GM12873 (cell line): ENCODE measurements at regions not wholly inside any gene's neighbourhood (a gene's known extent, or its start where the extent isn't known, plus 50 kb on each side); places are given as distances from the start of the nearest gene placed in this dataset.

ENCODE experiments used
- TF ChIP-seq, protein P1 (sequence below): IDR thresholded peaks from 2 replicates; pipeline ENCODE4 v1.5.1; 2012; ENCODE audit warnings: low read depth, mild to moderate bottlenecking, moderate library complexity, low read length, control low read depth; ENCODE audit not compliant: insufficient read depth; ENCODE audit errors: missing control alignments

- TF ChIP-seq, protein P1, sequence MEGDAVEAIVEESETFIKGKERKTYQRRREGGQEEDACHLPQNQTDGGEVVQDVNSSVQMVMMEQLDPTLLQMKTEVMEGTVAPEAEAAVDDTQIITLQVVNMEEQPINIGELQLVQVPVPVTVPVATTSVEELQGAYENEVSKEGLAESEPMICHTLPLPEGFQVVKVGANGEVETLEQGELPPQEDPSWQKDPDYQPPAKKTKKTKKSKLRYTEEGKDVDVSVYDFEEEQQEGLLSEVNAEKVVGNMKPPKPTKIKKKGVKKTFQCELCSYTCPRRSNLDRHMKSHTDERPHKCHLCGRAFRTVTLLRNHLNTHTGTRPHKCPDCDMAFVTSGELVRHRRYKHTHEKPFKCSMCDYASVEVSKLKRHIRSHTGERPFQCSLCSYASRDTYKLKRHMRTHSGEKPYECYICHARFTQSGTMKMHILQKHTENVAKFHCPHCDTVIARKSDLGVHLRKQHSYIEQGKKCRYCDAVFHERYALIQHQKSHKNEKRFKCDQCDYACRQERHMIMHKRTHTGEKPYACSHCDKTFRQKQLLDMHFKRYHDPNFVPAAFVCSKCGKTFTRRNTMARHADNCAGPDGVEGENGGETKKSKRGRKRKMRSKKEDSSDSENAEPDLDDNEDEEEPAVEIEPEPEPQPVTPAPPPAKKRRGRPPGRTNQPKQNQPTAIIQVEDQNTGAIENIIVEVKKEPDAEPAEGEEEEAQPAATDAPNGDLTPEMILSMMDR = no peak
Measured at GRCh38 chr6:10084111-10084986, 330.5 kb downstream of the TFAP2A start.

GRCh38 chr6:10082385-10082784, 332.5 kb downstream of the TFAP2A start:
- TF ChIP-seq, protein P1 = no peak

- TF ChIP-seq, protein P1 = no peak
Measured at GRCh38 chr6:10081957-10082356, 332.9 kb downstream of the TFAP2A start.

DNA sequence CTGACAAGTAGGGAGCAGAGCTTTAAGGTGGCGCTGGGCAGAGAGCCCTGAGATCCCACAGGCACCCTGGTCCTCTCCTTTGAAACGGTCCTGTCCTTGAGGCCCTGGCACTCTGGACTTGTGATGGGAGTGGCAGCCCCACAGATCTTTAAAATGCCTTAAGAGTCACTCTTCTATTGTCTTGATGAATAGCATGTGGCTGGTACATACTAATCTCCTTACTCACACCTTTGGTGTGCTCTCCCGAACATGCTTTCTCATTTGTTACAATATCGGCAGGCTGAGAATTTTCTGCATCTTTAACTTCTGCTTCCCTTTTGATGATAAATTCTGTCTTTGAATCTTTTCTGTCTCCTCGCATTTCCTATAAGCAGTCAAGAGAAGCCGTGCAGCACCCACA, 333.8 kb downstream of the TFAP2A start:
- TF ChIP-seq, protein P1 = no peak

- TF ChIP-seq, protein P1 = no peak
Measured at GRCh38 chr6:10080561-10080960, 334.3 kb downstream of the TFAP2A start.

- TF ChIP-seq, protein P1 = no peak
Measured at GRCh38 chr6:10078581-10078980, 336.3 kb downstream of the TFAP2A start.

- TF ChIP-seq, protein P1 = no peak
Measured at GRCh38 chr6:10073341-10073740, 341.5 kb downstream of the TFAP2A start.
